GM18858 (cell line): ENCODE measurements at regions not wholly inside any gene's neighbourhood (a gene's known extent, or its start where the extent isn't known, plus 50 kb on each side); places are given as distances from the start of the nearest gene placed in this dataset.

Experiments
- ATAC-seq: cut with Tn5 transposase; IDR thresholded peaks from one replicate; pipeline ENCODE4 v1.9.1; 2021; ENCODE audit not compliant: unreplicated experiment

DNA sequence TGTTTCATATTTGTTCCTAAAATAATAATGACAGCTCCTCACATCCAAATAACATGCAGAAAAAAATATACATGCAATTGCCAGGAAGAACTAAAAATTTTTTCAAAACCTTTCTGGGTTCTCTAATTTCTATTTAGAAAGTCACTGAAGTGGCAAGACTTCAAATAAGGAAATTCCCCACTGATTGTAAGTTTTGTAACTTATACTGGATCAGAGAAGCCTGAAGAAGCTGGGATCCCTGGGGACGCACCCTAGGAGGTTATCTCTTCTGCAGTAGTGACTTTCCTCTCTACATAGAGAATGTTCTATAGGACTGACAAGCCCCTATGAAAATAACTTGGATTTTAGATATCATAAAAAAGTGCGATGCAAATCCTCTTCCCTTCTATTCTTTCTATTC is 182.6 kb downstream of the MRPL39 start:
- ATAC-seq = no peak

DNA sequence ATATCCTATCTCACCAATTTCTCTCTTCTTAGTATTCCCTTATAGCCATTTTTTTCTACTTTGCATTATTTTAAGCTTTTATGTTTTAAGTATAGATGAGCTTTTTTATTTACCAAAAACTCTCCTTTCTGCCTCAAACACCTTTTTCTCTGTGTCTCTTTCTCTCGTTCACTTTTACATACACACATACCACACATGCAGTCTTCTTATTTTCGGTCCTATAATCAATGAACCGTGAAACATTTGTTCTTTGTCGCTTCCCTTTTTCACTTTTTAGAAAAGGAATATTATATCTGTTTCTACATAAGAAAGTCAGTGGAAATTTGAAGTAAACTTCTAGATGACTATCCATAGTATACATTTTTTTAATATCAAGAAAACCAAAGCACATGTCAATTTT is 183.2 kb downstream of the MRPL39 start:
- ATAC-seq = no peak

DNA sequence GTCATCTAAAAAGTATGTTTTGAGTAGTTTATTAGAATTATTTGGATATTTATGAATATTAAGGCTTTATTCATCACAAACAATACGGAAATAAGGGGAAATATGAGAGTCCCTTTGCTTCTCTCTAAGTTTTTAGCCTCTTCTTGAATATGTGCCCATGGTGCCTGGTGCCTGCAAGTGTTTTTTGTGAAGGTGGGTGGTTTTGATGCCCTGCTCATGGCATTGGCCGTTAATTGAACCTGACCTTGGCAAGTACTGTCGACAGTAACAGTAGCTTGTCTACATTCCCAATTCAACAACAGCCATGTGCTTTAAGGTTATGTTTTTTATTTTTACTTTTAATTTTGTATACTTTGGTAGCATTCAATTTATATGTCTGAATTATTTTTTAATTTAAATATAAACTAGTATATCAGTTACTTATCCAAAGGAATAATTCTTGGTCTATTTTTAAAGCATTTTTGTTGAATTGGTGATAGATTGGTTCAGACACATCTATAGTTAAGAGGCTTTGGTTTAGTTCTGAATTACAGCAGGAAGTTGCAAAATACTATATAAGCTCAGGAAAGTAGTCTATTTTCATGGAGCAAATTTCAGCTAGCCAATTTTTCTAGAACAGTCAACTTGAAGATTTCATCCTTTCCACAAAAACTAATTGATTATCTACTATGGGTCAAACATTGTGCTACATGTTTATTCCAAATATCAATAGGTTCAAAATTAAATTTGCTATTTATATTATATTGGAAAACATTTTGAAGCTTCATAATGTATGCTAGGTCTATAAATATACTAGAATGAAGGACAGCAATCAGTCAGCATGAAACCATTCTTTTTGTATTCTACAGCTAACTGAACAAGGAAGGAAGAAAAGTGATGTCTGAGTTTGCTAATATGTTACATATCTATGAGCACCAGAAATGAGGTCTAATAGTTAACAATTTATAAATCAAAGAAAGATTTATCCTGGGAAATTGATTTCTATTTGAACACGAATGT is 184.4 kb downstream of the MRPL39 start:
- ATAC-seq = no peak

GRCh38 chr21:25421321-25422028 is 185.8 kb downstream of the MRPL39 start:
- peak; percentile 54 for ATAC-seq

- ATAC-seq = no peak
Observed at GRCh38 chr21:25420831-25421230, 186.4 kb downstream of the MRPL39 start.

DNA sequence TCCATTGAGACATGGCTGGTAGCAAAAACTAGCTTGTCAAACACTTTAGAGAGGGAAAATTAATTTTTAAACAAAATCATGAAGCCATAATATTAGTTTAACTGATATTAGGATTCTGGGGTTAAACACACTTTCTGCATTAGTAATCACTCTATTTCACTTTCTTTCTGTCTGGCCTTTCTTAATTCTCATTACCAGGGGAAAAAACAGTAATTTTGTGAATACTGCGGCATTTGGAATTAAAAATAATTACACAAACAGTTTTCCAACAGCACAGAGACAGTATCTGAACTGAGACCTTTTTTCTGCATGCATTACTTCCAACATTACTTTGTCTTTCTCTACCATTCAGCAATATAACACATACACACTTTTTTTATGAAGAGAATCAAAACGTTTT is 190.6 kb downstream of the MRPL39 start:
- no peak for ATAC-seq

- ATAC-seq = no peak
Observed at GRCh38 chr21:25412100-25412499, 195.2 kb downstream of the MRPL39 start.

GRCh38 chr21:25409978-25410377 is 197.3 kb downstream of the MRPL39 start:
- ATAC-seq = no peak

GRCh38 chr21:25408666-25409065 is 198.6 kb downstream of the MRPL39 start:
- ATAC-seq = no peak

- ATAC-seq = no peak
Observed at GRCh38 chr21:25406887-25407579, 200.2 kb downstream of the MRPL39 start.

- no peak for ATAC-seq
Observed at GRCh38 chr21:25405984-25406383, 201.3 kb downstream of the MRPL39 start.

GRCh38 chr21:25402134-25402961 is 204.9 kb downstream of the MRPL39 start:
- ATAC-seq = no peak

GRCh38 chr21:25400427-25400826 is 206.9 kb downstream of the MRPL39 start:
- ATAC-seq = no peak

GRCh38 chr21:25398630-25399029 is 208.7 kb downstream of the MRPL39 start:
- no peak for ATAC-seq

GRCh38 chr21:25396135-25396711 is 211.1 kb downstream of the MRPL39 start:
- ATAC-seq = peak; percentile 87

DNA sequence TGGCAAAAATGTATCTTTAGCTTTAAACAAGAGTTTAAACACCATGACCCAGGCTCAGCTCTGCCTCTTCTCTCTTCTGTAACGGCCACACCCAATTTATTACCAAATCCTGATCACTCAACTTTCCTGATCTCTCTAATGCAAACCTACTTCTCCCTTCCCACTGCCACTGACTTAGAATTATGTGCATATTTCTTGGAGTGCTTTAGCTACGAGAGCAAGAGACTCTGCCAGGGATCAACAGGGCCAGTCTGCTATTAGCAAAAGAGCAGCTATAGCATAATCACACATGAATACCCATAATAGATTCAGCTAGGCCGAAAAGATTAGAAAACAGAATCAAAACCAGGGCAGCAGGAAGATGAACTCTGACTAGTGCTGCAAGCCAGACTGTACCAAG is 215.5 kb downstream of the MRPL39 start:
- ATAC-seq = no peak

GRCh38 chr21:25390701-25391100 is 216.6 kb downstream of the MRPL39 start:
- ATAC-seq = no peak

GRCh38 chr21:25387665-25388064 is 219.6 kb downstream of the MRPL39 start:
- no peak for ATAC-seq

GRCh38 chr21:25385911-25386474 is 221.3 kb downstream of the MRPL39 start:
- ATAC-seq = peak; percentile 44

GRCh38 chr21:25385341-25385740 is 221.9 kb downstream of the MRPL39 start:
- no peak for ATAC-seq
